ENCODE measurements at regions not wholly inside any gene's neighbourhood (a gene's known extent, or its start where the extent isn't known, plus 50 kb on each side); places are given as distances from the start of the nearest gene placed in this dataset.
"Not testable (repeated sequence)": the region's sequence is repeated elsewhere in the genome, so short reads cannot be mapped to it uniquely, and the experiment has no call there.

DNA sequence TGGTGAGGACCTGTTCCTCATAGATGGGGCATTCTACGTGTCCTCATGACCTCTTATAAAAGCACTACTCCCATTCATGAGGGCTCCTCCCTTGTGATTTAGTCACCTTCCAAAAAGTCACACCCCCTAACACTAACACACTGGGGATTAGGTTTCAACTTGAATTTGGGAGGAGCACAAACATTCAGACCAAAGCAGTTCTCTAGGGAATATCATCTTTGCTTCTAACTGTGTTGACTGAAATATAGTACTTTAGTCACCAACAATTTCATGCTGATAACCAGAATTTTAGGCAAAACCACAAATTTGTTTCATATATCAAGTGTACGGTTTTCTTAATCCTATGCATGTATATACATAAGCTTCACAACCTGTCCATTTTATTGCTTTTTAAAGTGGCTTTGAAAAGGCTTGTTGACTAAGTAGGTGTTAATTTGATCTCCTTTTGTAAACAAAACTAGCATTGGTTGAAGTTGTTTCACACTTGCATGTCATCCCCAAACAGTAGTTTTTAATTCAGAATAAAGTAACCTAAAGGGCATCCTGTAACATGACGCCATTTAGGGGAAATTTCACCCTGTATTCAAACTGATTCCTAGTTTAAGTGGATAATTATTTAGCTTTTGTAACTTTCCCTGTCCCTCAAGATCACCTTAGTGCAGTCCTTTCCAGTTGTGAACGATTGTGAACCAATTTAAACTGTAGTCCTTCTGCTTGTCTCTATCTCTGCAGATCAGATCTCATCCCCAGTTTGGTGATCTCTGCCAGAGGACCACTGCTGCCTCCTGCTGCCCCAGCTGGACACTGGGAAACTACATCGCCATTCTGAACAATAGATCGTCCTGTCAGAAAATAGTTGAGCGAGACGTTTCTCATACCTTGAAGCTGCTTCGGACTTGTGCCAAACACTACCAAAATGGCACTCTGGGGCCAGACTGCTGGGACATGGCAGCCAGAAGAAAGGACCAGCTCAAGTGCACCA is 141.1 kb downstream of the TLR5 start:
- no peak for DNase-seq

DNA sequence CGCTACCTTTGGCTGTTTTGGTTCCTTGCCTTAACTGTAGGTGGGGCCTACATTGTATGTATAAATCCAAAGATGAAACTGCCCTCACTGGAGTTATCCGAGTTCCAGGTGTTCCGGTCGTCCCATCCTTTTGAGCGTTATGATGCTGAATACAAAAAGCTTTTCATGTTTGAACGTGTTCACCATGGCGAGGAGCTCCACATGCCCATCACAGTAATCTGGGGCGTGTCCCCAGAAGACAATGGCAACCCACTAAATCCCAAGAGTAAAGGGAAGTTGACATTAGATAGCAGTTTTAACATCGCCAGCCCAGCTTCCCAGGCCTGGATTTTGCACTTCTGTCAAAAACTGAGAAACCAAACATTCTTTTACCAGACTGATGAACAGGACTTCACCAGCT is 139.5 kb downstream of the TLR5 start:
- no peak for DNase-seq

DNA sequence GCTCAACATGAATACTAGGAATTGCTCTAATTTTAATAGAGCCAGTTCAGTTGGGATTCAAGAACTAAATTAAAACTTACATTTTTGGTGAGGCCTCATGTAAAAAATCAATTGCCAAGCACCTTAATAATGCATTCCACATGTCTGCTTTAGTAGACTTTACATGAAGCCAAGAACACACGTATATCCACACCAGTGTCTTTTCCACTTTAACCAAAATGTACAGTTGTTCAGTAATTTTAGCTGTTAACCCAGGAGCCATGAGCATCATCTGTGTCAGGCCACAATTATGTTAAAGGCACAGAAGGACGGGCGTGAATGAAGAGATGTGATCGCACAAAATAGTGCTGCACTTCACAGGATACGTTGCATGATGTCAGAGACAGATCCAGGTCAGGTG is 136.7 kb downstream of the TLR5 start:
- DNase-seq, result no peak

DNA sequence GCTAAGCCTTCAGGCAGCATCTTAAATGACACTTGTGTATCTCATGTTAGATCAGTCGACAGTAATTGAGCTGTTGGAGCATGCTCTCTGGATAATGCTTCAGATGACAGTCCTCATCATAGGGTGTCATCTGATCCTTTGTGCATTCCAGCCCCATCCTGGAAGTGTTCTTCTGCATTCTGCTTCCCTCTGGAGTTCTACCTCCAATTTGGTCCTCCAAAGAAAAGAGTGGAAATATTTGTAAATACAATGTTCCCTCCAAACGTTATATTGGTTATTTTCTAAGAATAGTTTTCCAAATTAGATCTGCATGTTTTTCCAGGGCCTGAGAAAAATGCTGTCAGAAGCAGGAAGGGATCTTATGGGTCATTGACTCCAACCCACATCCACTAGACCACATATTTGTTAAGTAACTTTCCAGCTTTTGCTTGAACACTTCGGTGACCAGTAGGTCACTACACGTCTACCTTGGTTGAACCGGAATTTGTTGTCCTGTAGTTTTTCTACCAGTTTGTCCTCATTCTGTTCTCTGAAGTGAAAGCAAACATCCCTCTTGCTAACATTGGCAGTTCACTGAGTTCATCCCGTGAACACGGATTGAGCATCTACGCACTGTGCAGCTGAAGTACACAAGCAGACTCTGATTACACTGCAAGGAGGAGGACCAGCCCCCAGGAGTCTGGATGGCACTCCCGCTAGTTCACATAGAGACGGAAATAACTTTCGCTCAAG is 136.0 kb downstream of the TLR5 start:
- DNase-seq, result no peak

DNA sequence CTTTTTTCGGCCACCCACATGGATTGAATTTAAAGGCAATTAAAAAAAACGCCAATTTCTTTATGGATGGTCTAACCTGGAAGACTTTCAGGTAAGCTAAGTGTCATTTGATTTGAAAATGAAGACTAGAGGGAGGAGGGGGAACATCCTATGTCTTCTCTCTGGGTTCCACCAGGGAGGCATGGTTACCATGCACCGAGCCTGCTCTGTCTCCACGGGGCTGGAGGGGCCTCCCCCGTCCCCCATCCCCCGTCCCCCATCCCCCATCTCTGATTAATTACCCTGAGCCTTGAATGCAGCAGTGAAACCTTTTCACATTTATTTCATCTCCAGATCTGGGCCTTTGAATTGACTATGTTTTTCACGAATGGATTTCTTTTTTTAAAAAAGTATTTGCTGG is 135.1 kb downstream of the TLR5 start:
- DNase-seq, result no peak

DNA sequence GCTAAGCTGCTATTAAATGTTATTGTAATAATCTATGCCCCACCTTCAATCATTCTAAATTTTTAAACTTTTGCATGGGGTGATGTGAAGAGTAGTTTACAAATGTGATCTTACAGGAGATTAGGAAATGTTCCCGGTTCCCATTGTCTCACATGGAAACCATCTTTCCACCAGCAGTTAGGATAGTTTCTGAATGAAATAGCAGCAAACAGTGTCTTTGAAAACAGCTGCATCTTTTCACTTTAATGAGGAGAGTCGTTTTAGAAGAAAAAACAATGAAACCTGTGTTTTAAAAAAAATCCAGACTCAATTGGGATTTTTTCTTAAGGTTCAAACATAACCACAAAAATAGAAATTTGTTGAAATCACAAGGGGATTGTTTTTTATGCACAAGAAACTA is 134.2 kb downstream of the TLR5 start:
- no peak for DNase-seq

DNA sequence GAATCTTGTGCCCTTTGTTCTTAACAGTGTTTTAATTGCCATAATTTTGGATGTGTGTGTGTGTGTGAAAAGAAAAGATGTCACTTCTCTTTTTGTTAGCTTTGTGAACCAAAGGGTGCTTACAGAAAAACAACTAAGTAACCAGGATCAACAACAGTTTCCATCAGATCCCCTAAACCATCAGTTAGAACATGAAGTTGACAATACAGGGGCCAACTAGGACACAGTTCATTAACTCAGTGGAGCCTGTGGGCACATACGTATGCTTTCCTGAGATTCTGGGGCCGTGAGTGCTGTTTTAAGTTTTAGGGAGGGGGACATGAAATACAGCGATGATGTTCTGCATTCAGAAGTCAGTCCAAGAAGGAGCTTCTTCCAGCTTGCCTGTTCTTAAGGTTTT is 133.6 kb downstream of the TLR5 start:
- DNase-seq, result no peak

DNA sequence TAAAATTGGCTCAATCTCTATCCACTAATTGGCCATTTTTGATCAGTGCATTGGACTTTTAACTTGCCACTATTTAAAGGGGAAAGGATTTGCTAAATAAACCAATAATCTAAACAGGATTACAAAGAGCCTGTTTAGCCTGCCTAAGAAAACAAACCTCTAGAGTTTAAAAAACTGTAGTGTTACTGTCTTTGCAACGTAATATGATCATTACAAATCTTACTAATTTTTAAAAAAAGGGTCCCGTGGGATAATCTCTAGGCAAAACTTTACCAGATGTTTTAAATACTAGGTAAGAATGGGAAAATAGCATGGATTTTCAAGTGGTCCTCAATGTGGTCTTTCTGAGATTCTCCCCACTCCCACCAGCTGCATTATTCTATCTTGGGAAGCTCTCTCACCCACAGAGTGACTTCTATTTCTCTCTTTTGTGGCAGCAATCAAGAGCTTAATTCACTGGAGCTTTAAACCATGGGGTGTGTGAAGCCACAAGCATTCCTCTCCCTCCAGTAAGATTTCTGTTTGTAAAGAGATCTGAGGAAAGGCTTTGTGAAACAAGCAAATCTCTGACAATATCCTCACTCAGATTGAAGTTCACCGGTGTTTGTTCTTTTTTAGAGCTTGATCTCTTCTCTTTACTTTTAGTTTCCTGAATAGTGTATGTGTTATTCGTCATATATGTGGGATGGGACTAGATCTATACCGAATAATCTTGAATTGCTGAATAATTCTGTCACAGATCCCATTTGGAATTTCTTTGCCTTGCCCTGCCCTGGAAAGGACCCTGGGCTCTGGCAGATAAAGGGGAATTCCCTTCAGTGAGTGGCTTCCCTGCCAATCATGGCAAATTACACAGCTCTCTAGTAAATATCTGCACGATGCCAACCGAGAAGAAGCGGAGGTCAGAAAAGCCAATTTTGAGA is 132.2 kb downstream of the TLR5 start:
- no peak for DNase-seq

DNA sequence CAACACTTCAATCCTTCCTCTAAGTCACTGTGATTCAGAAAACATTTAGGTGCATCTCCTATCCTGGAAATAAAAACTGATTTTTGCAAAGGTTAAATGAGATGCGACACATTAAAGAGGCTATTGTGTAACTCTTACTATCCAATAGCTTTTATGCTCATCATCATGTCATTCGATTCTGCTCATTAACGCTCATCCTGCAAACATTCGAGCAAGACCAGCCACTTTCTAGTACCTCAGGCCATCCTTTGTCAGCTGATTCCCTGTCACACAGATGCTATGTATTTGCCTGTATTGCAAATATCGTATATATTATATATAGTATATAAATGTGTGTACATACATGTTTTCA is 131.6 kb downstream of the TLR5 start:
- DNase-seq, result no peak

DNA sequence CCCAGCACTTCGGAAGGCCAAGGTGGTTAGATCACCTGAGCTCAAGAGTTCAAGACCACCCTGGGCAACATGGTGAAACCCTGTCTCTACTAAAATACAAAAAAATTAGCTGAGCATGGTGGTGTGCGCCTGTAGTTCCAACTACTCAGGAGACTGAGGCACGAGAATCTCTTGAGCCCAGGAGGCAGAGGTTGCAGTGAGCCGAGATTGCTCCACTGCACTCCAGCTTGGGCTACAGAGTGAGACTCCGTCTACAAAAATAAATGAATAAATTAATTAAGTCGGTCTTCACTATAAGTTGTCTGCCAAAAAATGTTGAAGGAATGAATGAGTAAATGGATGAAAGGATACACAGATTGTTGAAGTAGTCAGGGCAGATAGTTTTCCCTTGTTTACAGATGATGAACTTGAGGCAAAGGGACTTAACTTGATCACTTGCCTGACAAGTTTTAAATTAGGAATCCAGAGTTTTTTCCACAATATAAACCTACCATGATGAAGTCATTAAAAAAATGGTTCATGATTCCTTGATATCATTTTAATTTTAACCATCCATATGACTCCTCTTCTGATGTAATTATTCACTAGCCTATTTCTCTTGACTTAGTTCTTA is 130.8 kb downstream of the TLR5 start:
- no peak for DNase-seq

DNA sequence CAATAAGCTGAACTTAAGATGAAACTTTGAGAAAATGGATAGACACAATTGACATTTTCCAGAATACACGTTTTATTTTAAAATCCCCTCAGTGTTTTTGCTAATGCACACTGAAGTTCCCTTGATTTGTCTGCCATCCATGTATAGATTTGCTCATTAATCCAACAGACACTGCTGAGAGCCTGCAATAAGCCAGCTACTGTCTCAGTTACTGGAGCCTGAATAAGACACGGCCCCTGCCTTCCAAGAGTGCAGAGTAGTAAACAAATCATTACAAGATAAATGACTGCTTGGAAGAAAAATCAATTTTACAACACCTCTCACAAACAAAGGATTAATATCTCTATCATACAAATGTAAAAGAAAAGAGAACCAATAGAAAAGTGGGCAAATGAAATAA is 130.1 kb downstream of the TLR5 start:
- DNase-seq, result no peak

DNA sequence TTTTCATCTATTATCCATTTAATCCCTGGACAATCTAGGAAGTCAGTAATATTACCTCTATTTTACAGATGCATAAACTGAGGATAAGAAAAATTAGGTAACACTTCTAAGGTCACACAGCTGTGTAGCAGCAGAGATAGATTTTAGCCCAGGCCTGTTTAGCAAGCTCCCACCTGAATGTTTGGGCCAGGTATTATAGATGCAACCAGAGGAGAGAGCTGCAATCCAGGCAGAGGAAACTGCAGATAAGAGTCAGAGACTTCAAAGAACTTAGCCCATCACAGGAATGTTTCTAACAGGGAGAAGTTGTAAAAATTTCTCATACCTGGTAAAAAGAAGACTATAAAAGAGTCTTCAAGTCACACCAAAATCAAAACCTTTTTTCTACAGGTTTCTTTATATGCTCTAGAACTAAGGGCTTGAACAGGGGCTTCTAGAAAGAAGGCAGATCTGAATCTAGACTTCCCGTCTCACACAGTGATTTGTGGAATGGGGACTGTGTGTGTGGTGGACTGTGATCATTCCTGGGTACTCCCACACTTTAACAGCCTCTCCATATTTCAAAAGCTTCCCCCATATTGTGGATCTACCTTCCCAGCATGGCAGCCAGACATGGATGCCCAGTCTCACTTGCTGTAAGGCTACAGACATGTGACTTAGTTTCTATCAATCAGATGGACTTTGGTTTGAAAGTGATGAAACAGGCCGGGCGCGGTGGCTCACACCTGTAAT is 128.7 kb downstream of the TLR5 start:
- no peak for DNase-seq

DNA sequence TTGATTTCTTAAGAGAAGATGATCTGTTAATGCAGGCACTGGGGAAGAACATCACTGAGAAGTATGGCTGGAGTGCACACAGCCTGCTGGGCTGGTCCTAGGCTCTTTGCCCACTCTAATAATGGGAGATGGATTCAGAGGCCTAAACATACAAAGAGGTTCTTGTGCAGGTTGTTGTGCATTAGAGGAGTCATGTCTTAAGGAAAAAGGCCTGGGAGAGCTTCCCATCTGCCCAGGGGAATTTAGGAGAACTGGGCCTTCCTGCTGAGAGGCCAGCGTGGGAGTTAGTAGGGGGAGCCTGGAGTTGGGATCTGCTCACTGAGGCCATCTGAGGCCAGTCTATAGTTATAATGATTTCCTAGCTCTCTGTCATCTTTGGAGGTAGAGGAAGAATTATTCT is 126.7 kb downstream of the TLR5 start:
- DNase-seq, result no peak

DNA sequence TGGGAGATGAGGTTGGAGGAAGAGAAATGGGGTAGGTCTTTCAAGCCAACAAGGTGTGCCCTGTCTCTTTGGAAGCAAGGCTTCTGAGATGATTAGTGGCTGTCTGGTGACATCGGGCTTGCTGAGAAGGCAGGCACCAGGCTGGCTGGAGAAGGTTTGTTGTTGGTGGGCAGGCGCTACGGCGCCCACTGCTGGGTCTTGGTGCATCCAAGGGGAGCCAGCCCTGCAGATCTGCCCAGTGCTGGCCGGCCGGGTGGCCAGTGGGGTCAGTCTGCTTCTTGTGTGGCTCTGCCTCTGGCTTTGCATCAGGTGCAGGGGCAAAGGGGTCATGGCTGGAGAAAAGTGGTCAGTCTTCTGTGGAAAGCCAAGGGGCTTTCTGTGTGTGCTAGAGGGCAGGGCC is 126.2 kb downstream of the TLR5 start:
- no peak for DNase-seq

DNA sequence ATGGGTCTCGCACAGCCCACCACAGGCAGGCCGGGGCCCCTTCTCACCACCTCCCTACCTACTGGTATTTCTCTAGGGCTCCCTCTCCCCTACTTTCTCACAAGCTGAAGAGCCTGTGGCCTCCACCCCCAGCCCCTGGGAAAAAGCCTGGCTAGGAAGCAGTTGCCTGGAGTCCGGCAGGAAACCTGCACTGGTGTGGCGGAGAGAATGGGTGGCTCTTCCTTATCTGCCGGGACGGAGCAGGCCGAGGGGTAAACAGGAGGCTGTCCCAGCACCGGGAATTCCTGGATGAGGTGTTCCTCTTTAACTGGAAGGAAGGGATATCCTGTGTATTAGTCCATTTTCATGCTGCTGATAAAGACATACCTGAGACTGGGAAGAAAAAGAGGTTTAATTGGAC is 125.8 kb downstream of the TLR5 start:
- no peak for DNase-seq

DNA sequence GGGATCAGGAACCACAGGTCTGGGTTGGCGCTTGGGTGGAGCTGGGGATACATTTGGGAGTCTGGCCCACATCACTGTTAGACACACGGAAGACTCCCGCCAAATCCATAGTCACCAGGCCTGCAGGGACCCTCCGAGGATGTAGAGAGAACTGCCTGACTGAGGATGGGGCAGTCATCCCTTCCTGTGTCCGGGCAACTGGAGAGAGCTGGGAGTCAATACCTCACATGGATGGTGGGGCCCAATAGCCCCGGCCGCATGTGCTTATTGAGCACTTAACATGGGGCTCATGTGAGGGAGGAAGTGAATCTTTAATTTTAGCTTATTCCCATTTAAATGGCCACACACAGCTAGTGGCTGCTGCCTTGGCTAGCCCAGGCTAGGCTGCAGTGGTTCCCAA is 124.5 kb downstream of the TLR5 start:
- DNase-seq, result no peak

DNA sequence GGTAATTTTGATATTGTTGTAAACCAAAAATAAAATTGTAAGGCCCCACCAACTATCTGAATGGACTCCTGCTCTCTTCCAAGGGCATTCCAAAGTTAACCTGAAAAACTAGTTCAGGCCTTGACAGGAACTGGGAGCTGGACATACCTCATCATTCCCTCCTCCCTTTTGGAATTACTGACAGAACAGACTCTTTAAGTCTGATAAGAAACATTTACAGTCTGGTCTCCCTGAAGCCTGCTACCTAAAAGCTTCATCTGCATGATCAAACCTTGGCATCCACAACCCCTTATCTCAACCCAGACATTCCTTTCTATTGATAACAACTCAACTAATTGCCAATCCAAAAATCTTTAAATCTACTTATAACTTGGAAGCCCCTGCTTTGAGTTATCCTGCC is 123.8 kb downstream of the TLR5 start:
- DNase-seq, result no peak

DNA sequence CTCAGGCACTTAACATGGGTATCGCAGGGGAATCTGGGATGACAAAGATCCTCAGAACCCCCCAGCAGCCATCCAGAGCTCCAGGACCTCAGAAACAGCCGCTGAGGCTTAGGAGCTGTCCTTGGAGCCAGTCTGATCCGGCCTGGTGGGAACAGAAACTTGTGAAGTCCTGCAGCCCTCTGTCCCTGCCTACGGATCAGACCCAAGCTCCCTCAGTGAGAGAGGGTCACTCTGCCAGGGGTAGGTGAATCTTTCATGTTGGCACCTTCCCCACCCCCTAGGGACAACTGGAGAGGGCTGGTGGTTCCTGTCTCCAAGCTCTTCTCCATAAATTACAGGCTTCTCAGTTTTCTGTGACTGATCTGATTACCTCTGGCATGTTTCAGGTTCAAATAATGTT is 122.3 kb downstream of the TLR5 start:
- DNase-seq, result no peak

DNA sequence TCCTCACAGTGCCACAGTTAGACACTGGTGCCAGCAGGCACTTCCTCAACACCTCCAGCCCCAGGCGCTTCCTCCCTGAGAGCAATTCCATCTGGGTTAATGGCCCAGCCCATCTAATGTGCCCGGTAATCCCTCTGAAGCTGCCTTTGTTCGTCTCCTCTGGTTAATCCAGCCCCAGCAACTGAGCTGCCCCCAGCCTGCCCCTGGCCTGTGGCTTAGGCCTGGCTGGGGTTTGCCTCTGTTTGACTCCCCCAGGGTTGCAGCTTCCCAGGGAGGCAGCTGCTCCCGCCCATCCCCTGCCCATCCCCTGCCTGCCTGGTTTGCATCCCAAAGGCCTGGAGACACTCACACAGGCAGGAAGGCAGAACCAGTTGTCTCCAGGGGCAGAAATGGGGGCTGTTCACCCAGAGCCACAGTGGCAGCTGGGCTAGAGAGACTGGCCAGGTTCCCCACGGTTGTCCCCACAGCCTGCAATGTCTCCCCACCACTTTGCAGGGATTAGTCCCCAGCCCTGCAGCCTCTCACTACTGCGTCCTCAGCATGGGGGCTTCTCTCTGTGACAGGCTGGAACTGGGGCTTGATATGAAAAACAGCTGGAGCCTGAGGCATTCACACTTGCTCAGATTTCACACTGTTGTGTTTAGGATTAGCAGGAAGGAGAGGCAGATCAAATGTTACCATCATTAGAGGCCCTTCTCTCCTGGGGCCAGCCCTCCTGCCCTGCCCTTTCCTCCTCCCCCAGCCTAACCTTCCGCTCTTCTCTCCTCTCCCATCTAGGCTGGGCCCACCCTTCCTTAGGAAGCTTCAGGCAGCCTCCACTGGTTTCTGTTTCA is 120.2 kb downstream of the TLR5 start:
- no peak for DNase-seq

DNA sequence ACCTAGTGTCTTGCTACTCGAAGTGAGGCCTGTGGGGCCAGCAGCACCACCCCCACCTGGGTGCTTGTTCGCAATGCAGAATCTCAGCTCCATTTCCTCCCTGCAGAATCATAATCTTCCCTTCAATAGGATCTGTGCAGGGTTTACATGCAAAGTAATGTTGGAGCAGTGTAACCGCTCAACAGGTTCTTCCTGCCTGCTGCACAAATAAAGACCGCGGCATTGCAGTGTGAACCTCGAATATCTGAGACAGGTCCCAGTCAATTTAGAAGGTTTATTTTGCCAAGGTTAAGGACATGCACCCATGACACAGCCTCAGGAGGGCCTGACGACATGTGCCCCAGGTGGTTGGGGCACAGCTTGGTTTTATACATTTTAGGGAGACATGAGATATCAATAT is 119.2 kb downstream of the TLR5 start:
- no peak for DNase-seq

DNA sequence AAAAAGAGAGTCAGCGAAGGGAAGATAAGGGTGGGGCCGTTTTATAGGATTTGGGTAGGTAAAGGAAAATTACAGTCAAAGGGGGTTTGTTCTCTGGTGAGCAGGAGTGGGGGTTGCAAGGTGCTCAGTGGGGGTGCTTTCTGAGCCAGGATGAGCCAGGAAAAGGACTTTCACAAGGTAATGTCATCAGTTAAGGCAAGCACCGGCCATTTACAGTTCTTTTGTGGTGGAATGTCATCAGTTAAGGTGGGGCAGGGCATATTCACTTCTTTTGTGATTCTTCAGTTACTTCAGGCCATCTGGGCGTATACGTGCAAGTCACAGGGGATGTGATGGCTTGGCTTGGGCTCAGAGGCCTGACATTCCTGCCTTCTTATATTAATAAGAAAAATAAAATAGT is 118.6 kb downstream of the TLR5 start:
- DNase-seq, result not testable (repeated sequence)
